Transverse colon (tissue), 3 donors: ENCODE measurements at regions not wholly inside any gene's neighbourhood (a gene's known extent, or its start where the extent isn't known, plus 50 kb on each side); places are given as distances from the start of the nearest gene placed in this dataset.

Source experiments
- EP300 ChIP-seq: sonication (generic); formaldehyde crosslinking; IDR thresholded peaks from one replicate; pipeline ENCODE4 v1.6.1; 2017; ENCODE audit warnings: antibody characterized with exemption, low read depth
- POLR2AphosphoS5 ChIP-seq, 3 donors: sonication (generic); formaldehyde crosslinking; IDR thresholded peaks; one replicate each; pipeline ENCODE4 v1.6.1; 2016; ENCODE audit warnings: antibody characterized with exemption in 3 of 3

- TF ChIP-seq EP300 (no peak), POLR2AphosphoS5 (IDR thresholded peaks at IDR 0.05) (no peak)
Measured at GRCh38 chr6:33908025-33908424, 104.2 kb upstream of the MLN start.
